GM23338 (cell line): ENCODE measurements at regions not wholly inside any gene's neighbourhood (a gene's known extent, or its start where the extent isn't known, plus 50 kb on each side); places are given as distances from the start of the nearest gene placed in this dataset.
A peak's percentile ranks its signal among the peaks of the same experiment; 100 is the strongest.

Experiments
- ATAC-seq: fragments of 200-7000 bp; cut with Tn5 transposase; 3 replicates; pipeline ENCODE4 v1.9.1; 2020
- DNase-seq: peaks from one replicate; pipeline ENCODE4 v3.0.0-alpha.2; 2015; ENCODE audit warnings: low spot score
- H2AFZ ChIP-seq: fragments of 200-600 bp; sonication (generic); 2 replicates; pipeline ENCODE4 v1.8.0; 2016; ENCODE audit warnings: antibody characterized with exemption, mild to moderate bottlenecking, moderate library complexity
- H3F3A ChIP-seq: fragments of 200-600 bp; sonication (generic); replicated peaks from 2 replicates; pipeline ENCODE4 v1.8.0; 2017; ENCODE audit warnings: antibody characterized with exemption, mixed run types, low read depth
- H3K27ac ChIP-seq: fragments of 200-600 bp; sonication (generic); 2 replicates; pipeline ENCODE4 v1.6.1; 2016; ENCODE audit warnings: low read depth
- H3K27me3 ChIP-seq: fragments of 200-600 bp; sonication (generic); 2 replicates; pipeline ENCODE4 v1.8.0; 2016; ENCODE audit warnings: mild to moderate bottlenecking, mixed run types, moderate library complexity; ENCODE audit not compliant: insufficient read depth
- H3K36me3 ChIP-seq: fragments of 200-600 bp; sonication (generic); 2 replicates; pipeline ENCODE4 v1.8.0; 2016; ENCODE audit warnings: mild to moderate bottlenecking; ENCODE audit not compliant: insufficient read depth
- H3K4me1 ChIP-seq: fragments of 200-600 bp; sonication (generic); 2 replicates; pipeline ENCODE4 v1.8.0; 2016; ENCODE audit warnings: mild to moderate bottlenecking, moderate library complexity; ENCODE audit not compliant: insufficient read depth
- H3K4me2 ChIP-seq: fragments of 200-600 bp; sonication (generic); 2 replicates; pipeline ENCODE4 v1.7.1; 2017; ENCODE audit warnings: mixed run types
- H3K4me3 ChIP-seq: fragments of 200-600 bp; sonication (generic); 2 replicates; pipeline ENCODE4 v1.6.1; 2016; ENCODE audit warnings: mixed run types
- H3K79me2 ChIP-seq: fragments of 200-600 bp; sonication (generic); replicated peaks from 2 replicates; pipeline ENCODE4 v1.8.0; 2017; ENCODE audit warnings: mild to moderate bottlenecking; ENCODE audit not compliant: insufficient read depth
- H3K9me2 ChIP-seq: fragments of 200-600 bp; sonication (generic); 2 replicates; pipeline ENCODE4 v1.8.0; 2017; ENCODE audit not compliant: insufficient read depth
- H4K20me1 ChIP-seq: fragments of 200-600 bp; sonication (generic); replicated peaks from 2 replicates; pipeline ENCODE4 v1.8.0; 2017; ENCODE audit warnings: mild to moderate bottlenecking; ENCODE audit not compliant: insufficient read depth
- H3K27ac Mint-ChIP-seq: 2 replicates; pipeline ENCODE4 v1.8.0; 2020; ENCODE audit warnings: inconsistent platforms, mild to moderate bottlenecking, moderate library complexity, mixed read lengths
- H3K27me3 Mint-ChIP-seq: 3 replicates; pipeline ENCODE4 v1.8.0; 2022; ENCODE audit warnings: low read depth, mild to moderate bottlenecking, moderate library complexity, mixed read lengths, inconsistent platforms; ENCODE audit not compliant: insufficient read depth, poor library complexity
- H3K36me3 Mint-ChIP-seq: 3 replicates; pipeline ENCODE4 v1.8.0; 2021; ENCODE audit warnings: low read depth, mild to moderate bottlenecking, inconsistent platforms, moderate library complexity, mixed read lengths
- H3K4me1 Mint-ChIP-seq: 3 replicates; pipeline ENCODE4 v1.8.0; 2020; ENCODE audit warnings: mild to moderate bottlenecking, inconsistent platforms, mixed read lengths
- H3K4me3 Mint-ChIP-seq: 3 replicates; pipeline ENCODE4 v1.8.0; 2021; ENCODE audit warnings: moderate library complexity, mild to moderate bottlenecking, inconsistent platforms, mixed read lengths
- H3K9me3 Mint-ChIP-seq: 3 replicates; pipeline ENCODE4 v1.8.0; 2020; ENCODE audit warnings: moderate library complexity, mild to moderate bottlenecking, inconsistent platforms, mixed read lengths
- CREB1 ChIP-seq: fragments of 250-450 bp; sonication (Bioruptor Pico); IDR thresholded peaks from 2 replicates; pipeline ENCODE4 v1.5.0; 2020; ENCODE audit warnings: low read depth, mild to moderate bottlenecking, moderate library complexity
- CTCF ChIP-seq, 2 experiments: fragments of 200-600 bp in 1 of 2; sonication (generic) in 1 of 2; conservative IDR thresholded peaks; 2 replicates each; pipeline versions ENCODE4 v1.5.1 to v1.6.1; 2016 to 2017; ENCODE audit warnings: antibody characterized with exemption in 2 of 2, low read depth in 2 of 2, mild to moderate bottlenecking in 2 of 2, moderate library complexity in 1 of 2
- ETS1 ChIP-seq: IDR thresholded peaks from 2 replicates; pipeline ENCODE4 v1.6.1; 2016; ENCODE audit warnings: antibody characterized with exemption
- EZH2phosphoT487 ChIP-seq: fragments of 200-600 bp; sonication (generic); IDR thresholded peaks from one replicate; pipeline ENCODE4 v1.8.1; 2018; ENCODE audit warnings: antibody characterized with exemption; ENCODE audit not compliant: unreplicated experiment
- JUNB ChIP-seq: IDR thresholded peaks from one replicate; pipeline ENCODE4 v1.6.1; 2016; ENCODE audit warnings: antibody characterized with exemption; ENCODE audit not compliant: unreplicated experiment
- NANOG ChIP-seq: IDR thresholded peaks from 2 replicates; pipeline ENCODE4 v1.6.1; 2016; ENCODE audit warnings: antibody characterized with exemption, borderline replicate concordance
- POLR2AphosphoS5 ChIP-seq: IDR thresholded peaks from 2 replicates; pipeline ENCODE4 v1.6.1; 2016; ENCODE audit warnings: antibody characterized with exemption, low read depth
- STAT1 ChIP-seq: IDR thresholded peaks from one replicate; pipeline ENCODE4 v1.6.1; 2016; ENCODE audit warnings: antibody characterized with exemption; ENCODE audit not compliant: unreplicated experiment
- ZNF114 ChIP-seq: fragments of 250-450 bp; sonication (Bioruptor Pico); IDR thresholded peaks from 2 replicates; pipeline ENCODE4 v1.5.0; 2020; ENCODE audit warnings: mild to moderate bottlenecking, moderate library complexity
- ZNF462 ChIP-seq: fragments of 250-450 bp; sonication (Bioruptor Pico); IDR thresholded peaks from 2 replicates; pipeline ENCODE4 v1.5.0; 2020; ENCODE audit warnings: mild to moderate bottlenecking, moderate library complexity

- Histone ChIP-seq H3K4me3 (no peak overlapping the region), H3K36me3 (no peaks in the 10 kb centered on the region), H3K4me1 (no peaks in the 10 kb centered on the region), H2AFZ (no peak overlapping the region), H3K27me3 (no peaks in the 10 kb centered on the region), H4K20me1 (no peaks in the 10 kb centered on the region), H3K79me2 (no peaks in the 10 kb centered on the region), H3K4me2 (no peak overlapping the region), H3K27ac (no peak overlapping the region), H3F3A (no peaks in the 10 kb centered on the region), H3K9me2 (no peaks in the 10 kb centered on the region; the same call in 1 of the 2 replicates)
- ATAC-seq (no peak), DNase-seq (peak; percentile 11)
- no peaks in the 10 kb centered on the region for H3K36me3 Mint-ChIP-seq
- H3K4me3 Mint-ChIP-seq = no peak overlapping the region
- TF ChIP-seq ZNF462 (CRISPR knock-in tag) = no peak
- peak; percentile 43 to 55 for TF ChIP-seq CTCF (conservative IDR thresholded peaks at IDR 0.05; ENCODE audit: low read depth in 2 of 2)
- H3K27me3 Mint-ChIP-seq = peaks cover 2% of the 10 kb centered on the region
- no peaks in the 10 kb centered on the region for H3K9me3 Mint-ChIP-seq
- no peak overlapping the region for H3K27ac Mint-ChIP-seq
- H3K4me1 Mint-ChIP-seq = no peaks in the 10 kb centered on the region
Observed at GRCh38 chr3:74861211-74861610, 246.8 kb upstream of the CNTN3 start.

DNA sequence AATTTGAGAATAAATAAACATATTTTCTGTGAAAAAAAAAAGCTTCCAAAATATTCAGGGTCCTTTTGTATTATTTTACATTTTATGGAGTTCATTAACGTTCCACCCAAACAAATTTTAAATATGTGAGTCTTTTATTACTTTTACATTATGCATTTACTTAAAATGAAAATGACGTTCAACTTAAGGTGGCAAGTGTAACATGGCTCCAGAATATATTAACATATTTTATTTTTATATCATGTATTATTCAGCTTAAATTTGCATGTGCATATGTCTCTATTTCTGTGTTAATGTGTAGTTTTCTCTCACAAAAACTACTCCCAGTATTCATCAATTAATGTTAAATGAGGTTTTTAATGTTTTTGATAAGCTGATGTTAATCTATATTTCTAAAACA, 243.6 kb upstream of the CNTN3 start:
- Mint-ChIP-seq H3K27me3 (peaks cover under 1% of the 10 kb centered on the region), H3K27ac (no peak overlapping the region), H3K36me3 (no peaks in the 10 kb centered on the region), H3K4me3 (no peak overlapping the region), H3K4me1 (no peaks in the 10 kb centered on the region), H3K9me3 (no peaks in the 10 kb centered on the region)
- H3K79me2 ChIP-seq = no peaks in the 10 kb centered on the region
- no peaks in the 10 kb centered on the region for H3K36me3 ChIP-seq
- H2AFZ ChIP-seq = no peak overlapping the region
- no peaks in the 10 kb centered on the region for H3K27me3 ChIP-seq
- no peaks in the 10 kb centered on the region for H4K20me1 ChIP-seq
- no peaks in the 10 kb centered on the region; the same call in 1 of the 2 replicates for H3K9me2 ChIP-seq
- H3K4me1 ChIP-seq = no peaks in the 10 kb centered on the region
- H3K4me2 ChIP-seq = no peak overlapping the region
- H3F3A ChIP-seq = no peaks in the 10 kb centered on the region
- no peak overlapping the region for H3K27ac ChIP-seq
- DNase-seq = no peak
- H3K4me3 ChIP-seq = no peak overlapping the region
- ATAC-seq = no peak
- no peak for TF ChIP-seq CTCF (conservative IDR thresholded peaks at IDR 0.05; ENCODE audit: low read depth in 2 of 2)
- TF ChIP-seq NANOG = no peak
- no peak for TF ChIP-seq ETS1
- TF ChIP-seq ZNF114 = no peak
- TF ChIP-seq POLR2AphosphoS5 = no peak
- TF ChIP-seq CREB1 (CRISPR knock-in tag) = no peak
- TF ChIP-seq EZH2phosphoT487 = no peak
- TF ChIP-seq STAT1 = no peak
- TF ChIP-seq JUNB = no peak
